Spleen (tissue), 7 donors: ENCODE measurements at regions not wholly inside any gene's neighbourhood (a gene's known extent, or its start where the extent isn't known, plus 50 kb on each side); places are given as distances from the start of the nearest gene placed in this dataset.

Experiments
- POLR2AphosphoS5 ChIP-seq, 3 donors: sonication (generic); formaldehyde crosslinking; IDR thresholded peaks; one replicate each; pipeline ENCODE4 v1.5.1; 2017; ENCODE audit warnings: antibody characterized with exemption in 3 of 3
- TF ChIP-seq, protein P1 (sequence below), 11 experiments: fragments of 200-600 bp in 7 of 11; fragments of 450-650 bp in 4 of 11; sonication (generic) in 4 of 11; IDR thresholded peaks in 8 of 11; conservative IDR thresholded peaks in 3 of 11; 1 replicate in 7 of 11; 2 replicates in 4 of 11; pipeline versions ENCODE4 v1.4.0 to v1.8.0; 2016 to 2021; ENCODE audit warnings: antibody characterized with exemption in 11 of 11, inconsistent platforms in 4 of 11, mild to moderate bottlenecking in 1 of 11
- donor health status: DM: no; HTN: no; CAD: no; lungs with moderate emphysema.
- donor health status: DM: no; HTN: no; CAD: no.
- donor health status: DM: no; HTN: no; CAD: no.

DNA sequence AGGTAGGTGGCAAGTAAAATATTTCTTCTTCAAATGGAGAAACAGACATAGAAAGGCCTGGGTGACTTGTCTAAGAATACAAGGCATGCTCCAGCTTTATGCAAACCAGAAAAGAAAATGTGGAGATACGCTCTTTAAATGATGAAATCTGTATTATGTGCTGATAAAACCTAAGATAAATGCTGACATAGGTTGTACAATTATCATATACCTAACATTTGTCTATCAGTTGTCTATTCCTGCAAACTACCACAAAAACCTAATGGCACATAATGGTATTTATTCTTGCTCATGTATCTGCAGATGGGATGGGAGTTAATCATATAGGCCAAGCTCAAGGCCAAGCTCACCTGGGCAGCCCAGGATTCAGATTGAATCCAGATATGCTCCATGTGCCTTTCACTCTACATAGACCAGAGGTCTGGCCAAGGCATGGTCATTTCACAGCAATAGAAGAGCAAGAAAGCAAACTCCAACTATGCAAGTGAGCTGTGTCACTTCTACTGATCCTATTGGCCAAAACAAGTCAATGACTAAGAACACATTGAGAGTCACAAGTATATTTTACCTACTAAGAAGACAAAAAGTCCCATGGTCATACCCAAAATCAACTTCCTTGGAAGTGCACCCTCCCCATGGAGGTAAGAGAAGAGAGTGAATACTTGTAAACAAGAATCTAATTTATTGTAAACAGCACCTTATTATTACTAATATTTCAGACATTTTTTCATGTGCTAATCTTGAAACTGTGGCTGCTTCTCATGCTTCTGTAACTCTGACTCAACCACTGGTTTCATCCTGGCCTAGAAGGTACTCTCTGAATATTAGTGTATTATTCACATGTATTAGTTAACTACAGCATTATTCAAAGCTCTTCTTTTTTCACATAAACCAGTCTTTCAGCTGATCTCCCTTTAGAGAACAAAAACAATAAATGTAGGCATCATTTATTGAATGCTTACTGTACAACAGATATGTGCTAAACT lies 270.7 kb upstream of the SOX9 start:
- TF ChIP-seq, protein P1, sequence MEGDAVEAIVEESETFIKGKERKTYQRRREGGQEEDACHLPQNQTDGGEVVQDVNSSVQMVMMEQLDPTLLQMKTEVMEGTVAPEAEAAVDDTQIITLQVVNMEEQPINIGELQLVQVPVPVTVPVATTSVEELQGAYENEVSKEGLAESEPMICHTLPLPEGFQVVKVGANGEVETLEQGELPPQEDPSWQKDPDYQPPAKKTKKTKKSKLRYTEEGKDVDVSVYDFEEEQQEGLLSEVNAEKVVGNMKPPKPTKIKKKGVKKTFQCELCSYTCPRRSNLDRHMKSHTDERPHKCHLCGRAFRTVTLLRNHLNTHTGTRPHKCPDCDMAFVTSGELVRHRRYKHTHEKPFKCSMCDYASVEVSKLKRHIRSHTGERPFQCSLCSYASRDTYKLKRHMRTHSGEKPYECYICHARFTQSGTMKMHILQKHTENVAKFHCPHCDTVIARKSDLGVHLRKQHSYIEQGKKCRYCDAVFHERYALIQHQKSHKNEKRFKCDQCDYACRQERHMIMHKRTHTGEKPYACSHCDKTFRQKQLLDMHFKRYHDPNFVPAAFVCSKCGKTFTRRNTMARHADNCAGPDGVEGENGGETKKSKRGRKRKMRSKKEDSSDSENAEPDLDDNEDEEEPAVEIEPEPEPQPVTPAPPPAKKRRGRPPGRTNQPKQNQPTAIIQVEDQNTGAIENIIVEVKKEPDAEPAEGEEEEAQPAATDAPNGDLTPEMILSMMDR (IDR thresholded peaks at IDR 0.05 in 8 of 11, conservative IDR thresholded peaks at IDR 0.05 in 3 of 11) = no peak
- no peak for TF ChIP-seq POLR2AphosphoS5 (IDR thresholded peaks at IDR 0.05)
